IMR-90 (cell line): ENCODE measurements at regions not wholly inside any gene's neighbourhood (a gene's known extent, or its start where the extent isn't known, plus 50 kb on each side); places are given as distances from the start of the nearest gene placed in this dataset.

Experiments
- ATAC-seq: fragments of 200-7000 bp; cut with Tn5 transposase; 2 replicates; pipeline ENCODE4 v1.9.1; 2020; ENCODE audit warnings: low read depth, mild to moderate bottlenecking, moderate library complexity
- BruUV-seq: library from RNA; stranded (reverse); fragments of 400-500 nt; replicated peaks from 2 replicates; lab custom pipeline; 2021; lab: Mats Ljungman, UMichigan
- CTCF ChIA-PET: fragments of 300-600 bp; formaldehyde crosslinking; extraction: SDS; loops from one replicate; lab custom pipeline; 2021; ENCODE audit warnings: antibody characterized with exemption; lab: Yijun Ruan, JAX
- POLR2A ChIA-PET: fragments of 300-600 bp; sonication (Branson Sonifier 250); formaldehyde crosslinking; loops from one replicate; lab custom pipeline; 2022; ENCODE audit warnings: antibody characterized with exemption; ENCODE audit not compliant: unreplicated experiment; lab: Charles Lee
- DNase-seq: peaks from one replicate; pipeline ENCODE4 v3.0.0; 2013
- H2AFZ ChIP-seq: replicated peaks from 2 replicates; pipeline ENCODE3; 2013; ENCODE audit warnings: low read length, mild to moderate bottlenecking; ENCODE audit not compliant: poor library complexity
- H2AK5ac ChIP-seq: 2 replicates; pipeline ENCODE4 v1.6.1; 2013; ENCODE audit warnings: low read depth, low read length, inconsistent platforms
- H2AK9ac ChIP-seq: replicated peaks from 2 replicates; pipeline ENCODE3; 2013; ENCODE audit warnings: mild to moderate bottlenecking, low read depth, low read length, moderate library complexity; ENCODE audit not compliant: poor library complexity
- H2BK120ac ChIP-seq: 2 replicates; pipeline ENCODE4 v1.6.1; 2013; ENCODE audit warnings: low read depth, low read length, inconsistent platforms
- H2BK15ac ChIP-seq: 3 replicates; pipeline ENCODE4 v1.6.1; 2013; ENCODE audit warnings: low read depth, low read length, inconsistent platforms
- H2BK20ac ChIP-seq: 2 replicates; pipeline ENCODE4 v1.6.1; 2013; ENCODE audit warnings: low read depth, mild to moderate bottlenecking, inconsistent platforms, low read length, moderate library complexity
- H2BK5ac ChIP-seq: 2 replicates; pipeline ENCODE4 v1.6.1; 2013; ENCODE audit warnings: mild to moderate bottlenecking, low read depth, low read length, inconsistent platforms; ENCODE audit not compliant: poor library complexity, severe bottlenecking
- H3K14ac ChIP-seq: replicated peaks from 2 replicates; pipeline ENCODE4 v1.6.1; 2013; ENCODE audit warnings: low read depth, low read length, inconsistent platforms
- H3K18ac ChIP-seq: 2 replicates; pipeline ENCODE4 v1.6.1; 2013; ENCODE audit warnings: low read depth, low read length, control low read depth
- H3K23ac ChIP-seq: 2 replicates; pipeline ENCODE4 v1.6.1; 2013; ENCODE audit warnings: low read depth, low read length, inconsistent platforms
- H3K27ac ChIP-seq: 2 replicates; pipeline ENCODE4 v1.5.1; 2013; ENCODE audit warnings: mild to moderate bottlenecking, control low read depth, low read length; ENCODE audit not compliant: insufficient read depth
- H3K27me3 ChIP-seq: 2 replicates; pipeline ENCODE4 v1.6.1; 2013; ENCODE audit warnings: low read length; ENCODE audit not compliant: control insufficient read depth, insufficient read depth
- H3K36me3 ChIP-seq: 2 replicates; pipeline ENCODE4 v1.6.1; 2013; ENCODE audit warnings: low read length, mixed read lengths; ENCODE audit not compliant: control insufficient read depth, insufficient read depth
- H3K4ac ChIP-seq: 2 replicates; pipeline ENCODE4 v1.6.1; 2013; ENCODE audit warnings: low read depth, low read length, inconsistent platforms
- H3K4me1 ChIP-seq: 2 replicates; pipeline ENCODE4 v1.6.1; 2013; ENCODE audit warnings: low read length, mixed read lengths; ENCODE audit not compliant: control insufficient read depth, insufficient read depth
- H3K4me2 ChIP-seq: 2 replicates; pipeline ENCODE4 v1.6.1; 2013; ENCODE audit warnings: low read depth, mild to moderate bottlenecking, control low read depth, low read length, moderate library complexity
- H3K4me3 ChIP-seq: 2 replicates; pipeline ENCODE4 v1.5.1; 2013; ENCODE audit warnings: low read depth, mild to moderate bottlenecking, control low read depth, low read length, moderate library complexity; ENCODE audit not compliant: insufficient read depth
- H3K56ac ChIP-seq: 2 replicates; pipeline ENCODE4 v1.6.1; 2013; ENCODE audit warnings: low read length, inconsistent platforms; ENCODE audit not compliant: insufficient read depth; ENCODE audit errors: extremely low read depth
- H3K79me1 ChIP-seq, 2 experiments: 2 replicates each; pipeline ENCODE4 v1.6.1; 2013; ENCODE audit warnings: low read length in 2 of 2, inconsistent platforms in 1 of 2, low read depth in 1 of 2
- H3K9ac ChIP-seq: 2 replicates; pipeline ENCODE4 v1.6.1; 2013; ENCODE audit warnings: low read depth, low read length, control low read depth
- H3K9me1 ChIP-seq: 2 replicates; pipeline ENCODE4 v1.6.1; 2013; ENCODE audit warnings: low read length, inconsistent platforms; ENCODE audit not compliant: insufficient read depth
- H3K9me3 ChIP-seq: 2 replicates; pipeline ENCODE4 v1.6.1; 2013; ENCODE audit warnings: low read length; ENCODE audit not compliant: control insufficient read depth, insufficient read depth
- H4K20me1 ChIP-seq: 2 replicates; pipeline ENCODE4 v1.6.1; 2013; ENCODE audit warnings: low read length, inconsistent platforms; ENCODE audit not compliant: insufficient read depth
- H4K5ac ChIP-seq: 2 replicates; pipeline ENCODE4 v1.6.1; 2013; ENCODE audit warnings: mild to moderate bottlenecking, low read depth, low read length, control low read depth
- H4K8ac ChIP-seq, 2 experiments: 2 replicates each; pipeline ENCODE4 v1.6.1; 2013; ENCODE audit warnings: low read depth in 2 of 2, low read length in 2 of 2, control low read depth in 1 of 2, inconsistent platforms in 1 of 2
- H4K91ac ChIP-seq: 2 replicates; pipeline ENCODE4 v1.6.1; 2013; ENCODE audit warnings: low read depth, low read length, inconsistent platforms; ENCODE audit not compliant: insufficient read depth
- CHD1 ChIP-seq: IDR thresholded peaks from 2 replicates; pipeline ENCODE4 v1.6.1; 2012; ENCODE audit warnings: low read depth, low read length, improper control_type of control experiment
- MAZ ChIP-seq: IDR thresholded peaks from 2 replicates; pipeline ENCODE4 v1.6.1; 2012; ENCODE audit warnings: low read depth, mild to moderate bottlenecking, low read length, improper control_type of control experiment, moderate library complexity, borderline replicate concordance
- SMC3 ChIP-seq: fragments of 150-350 bp; IDR thresholded peaks from 2 replicates; pipeline ENCODE4 v1.6.1; 2016; ENCODE audit warnings: low read depth, mild to moderate bottlenecking, antibody characterized with exemption, low read length, moderate library complexity
- WGBS, 2 experiments: methylation state at CpG; one replicate each; pipeline versions ENCODE4 v1.1.5 to v1.1.7; 2013; ENCODE audit warnings: missing lambda C conversion rate in 2 of 2; ENCODE audit not compliant: insufficient read length in 1 of 2; ENCODE audit errors: extremely low coverage in 2 of 2; 5-methylcytosine and 5-hydroxymethylcytosine counted together
- dilution Hi-C: fragments of 300-500 bp; cut with HindIII; formaldehyde crosslinking; loops from one replicate; pipeline ENCODE4 v1.14.3; 2018; ENCODE audit warnings: low sequenced_read_pairs; ENCODE audit not compliant: unreplicated experiment
- in situ Hi-C: fragments of 300-500 bp; cut with MboI; formaldehyde crosslinking; loops from 3 replicates; pipeline ENCODE4 v1.14.3; 2019; ENCODE audit warnings: low sequenced_read_pairs, inconsistent platforms, mixed read lengths
- intact Hi-C: fragments of 100-400 bp; cut with micrococcal nuclease; formaldehyde crosslinking; loops from 2 replicates; pipeline ENCODE4 v1.10.0; 2022

GRCh38 chr11:114918286-114918685 is 240.0 kb downstream of the NXPE2 start:
- H2AK9ac ChIP-seq: no peak overlapping the region
- no peak overlapping the region for H2BK15ac ChIP-seq
- H3K23ac ChIP-seq: no peak overlapping the region
- no peak overlapping the region for H2BK20ac ChIP-seq
- H3K18ac ChIP-seq: no peak overlapping the region
- no peaks in the 10 kb centered on the region for H3K79me1 ChIP-seq
- no peak overlapping the region for H3K14ac ChIP-seq
- BruUV-seq: no TSS peak
- no peak overlapping the region for H3K4me2 ChIP-seq
- no peak overlapping the region for H3K9ac ChIP-seq
- H3K36me3 ChIP-seq: no peaks in the 10 kb centered on the region
- dilution Hi-C loops: no loop called here
- peaks cover 9% of the 10 kb centered on the region for H3K9me3 ChIP-seq
- intact Hi-C loops: no loop called here
- ChIA-PET CTCF (no interaction called here), POLR2A (no interaction called here)
- H2BK120ac ChIP-seq: no peak overlapping the region
- H2AFZ ChIP-seq: peak overlapping the region; percentile 67
- ATAC-seq (no peak), DNase-seq (no peak)
- no peak overlapping the region for H4K5ac ChIP-seq
- TF ChIP-seq CHD1: no peak
- TF ChIP-seq SMC3: no peak
- no peak for TF ChIP-seq MAZ
- no peak overlapping the region for H4K91ac ChIP-seq
- no peaks in the 10 kb centered on the region for H3K9me1 ChIP-seq
- no CpG with 5 or more reads among the region's 8 CpGs for WGBS, 2 experiments
- no peak overlapping the region for H3K4me3 ChIP-seq
- no peak overlapping the region for H4K8ac ChIP-seq
- H3K27ac ChIP-seq: no peak overlapping the region
- H3K56ac ChIP-seq: no peak overlapping the region
- no peaks in the 10 kb centered on the region for H3K27me3 ChIP-seq
- H2BK5ac ChIP-seq: no peak overlapping the region
- H2AK5ac ChIP-seq: no peak overlapping the region
- no peak overlapping the region for H3K4ac ChIP-seq
- H3K4me1 ChIP-seq: no peaks in the 10 kb centered on the region
- in situ Hi-C loops: no loop called here
- H4K20me1 ChIP-seq: no peaks in the 10 kb centered on the region
